GM12878 (cell line): ENCODE measurements at regions not wholly inside any gene's neighbourhood (a gene's known extent, or its start where the extent isn't known, plus 50 kb on each side); places are given as distances from the start of the nearest gene placed in this dataset.

Experiments used
- ASH2L ChIP-seq: fragments of 300-600, 200-600 bp; sonication (generic); IDR thresholded peaks from 2 replicates; pipeline ENCODE4 v1.6.1; 2017; ENCODE audit warnings: low read depth, mild to moderate bottlenecking, borderline replicate concordance
- BCL3 ChIP-seq: IDR thresholded peaks from 2 replicates; pipeline ENCODE4 v1.6.1; 2011; ENCODE audit warnings: borderline replicate concordance, low read depth, mild to moderate bottlenecking, moderate library complexity, low read length; ENCODE audit not compliant: insufficient read depth, poor library complexity, severe bottlenecking
- CREM ChIP-seq: IDR thresholded peaks from 2 replicates; pipeline ENCODE4 v1.6.1; 2014; ENCODE audit warnings: antibody characterized with exemption, low read depth
- CTCF ChIP-seq, 3 experiments: IDR thresholded peaks in 2 of 3; conservative IDR thresholded peaks in 1 of 3; 2 replicates each; pipeline ENCODE4 v1.5.1; 2011; ENCODE audit warnings: low read depth in 3 of 3, low read length in 3 of 3, mild to moderate bottlenecking in 3 of 3, control low read depth in 2 of 3, moderate library complexity in 2 of 3, inconsistent platforms in 1 of 3, mixed read lengths in 1 of 3; ENCODE audit not compliant: control insufficient read depth in 2 of 3, insufficient read depth in 1 of 3; ENCODE audit errors: extremely low read depth in 1 of 3
- E4F1 ChIP-seq: fragments of 450-650 bp; IDR thresholded peaks from 2 replicates; pipeline ENCODE4 v1.6.1; 2018; ENCODE audit warnings: borderline replicate concordance, mild to moderate bottlenecking; ENCODE audit not compliant: partially characterized antibody
- EP300 ChIP-seq, 2 experiments: fragments of 150-350 bp in 1 of 2; IDR thresholded peaks; 2 replicates each; pipeline ENCODE4 v1.6.1; 2011 to 2012; ENCODE audit warnings: low read depth in 2 of 2, low read length in 2 of 2, borderline replicate concordance in 1 of 2, improper control_type of control experiment in 1 of 2, inconsistent platforms in 1 of 2; ENCODE audit not compliant: control insufficient read depth in 1 of 2
- EZH2 ChIP-seq: IDR thresholded peaks from 2 replicates; pipeline ENCODE4 v1.6.1; 2012; ENCODE audit warnings: low read depth, mild to moderate bottlenecking, control low read depth, inconsistent platforms, low read length, borderline replicate concordance; ENCODE audit not compliant: control insufficient read depth
- FOS ChIP-seq: IDR thresholded peaks from 3 replicates; pipeline ENCODE4 v1.6.1; 2011; ENCODE audit warnings: borderline replicate concordance; ENCODE audit not compliant: insufficient read length; ENCODE audit errors: extremely low read depth
- MAX ChIP-seq: IDR thresholded peaks from 2 replicates; pipeline ENCODE4 v1.6.1; 2012; ENCODE audit warnings: low read depth, low read length, improper control_type of control experiment
- POLR2A ChIP-seq: IDR thresholded peaks from 2 replicates; pipeline ENCODE4 v1.6.1; 2011; ENCODE audit warnings: low read depth, mild to moderate bottlenecking, low read length
- REST ChIP-seq: IDR thresholded peaks from 2 replicates; pipeline ENCODE4 v1.6.1; 2012; ENCODE audit warnings: mild to moderate bottlenecking, low read depth, low read length
- RFX5 ChIP-seq: IDR thresholded peaks from 2 replicates; pipeline ENCODE4 v1.6.1; 2011; ENCODE audit warnings: low read depth, low read length, improper control_type of control experiment
- YY1 ChIP-seq: IDR thresholded peaks from 2 replicates; pipeline ENCODE4 v1.6.1; 2011; ENCODE audit warnings: low read depth, mild to moderate bottlenecking, low read length
- ZBED1 ChIP-seq: IDR thresholded peaks from 2 replicates; pipeline ENCODE4 v1.6.1; 2016; ENCODE audit warnings: borderline replicate concordance

GRCh38 chr6:45743028-45743615 is 272.5 kb downstream of the CLIC5 start:
- TF ChIP-seq YY1 (no peak), RFX5 (no peak), E4F1 (no peak), FOS (no peak), ZBED1 (no peak), MAX (no peak), CTCF (IDR thresholded peaks at IDR 0.05 in 2 of 3, conservative IDR thresholded peaks at IDR 0.05 in 1 of 3; ENCODE audit: control insufficient read depth in 2 of 3, extremely low read depth in 1 of 3, insufficient read depth in 1 of 3, low read depth in 3 of 3, low read length in 3 of 3) (no peak), EZH2 (no peak), REST (no peak), CREM (no peak), BCL3 (no peak), EP300 (IDR thresholded peaks at IDR 0.05; ENCODE audit: borderline replicate concordance in 1 of 2, control insufficient read depth in 1 of 2, low read depth in 2 of 2, low read length in 2 of 2) (no peak), ASH2L (no peak), POLR2A (no peak)
